ENCODE measurements at regions not wholly inside any gene's neighbourhood (a gene's known extent, or its start where the extent isn't known, plus 50 kb on each side); places are given as distances from the start of the nearest gene placed in this dataset.

- no peak for TF ChIP-seq CTCF (conservative IDR thresholded peaks at IDR 0.05; ENCODE audit: low read depth, low read length)
- H3K4me3 ChIP-seq (ENCODE audit: low read length) = no peak overlapping the region
- peak; percentile 60 for DNase-seq (ENCODE audit: low read depth)
Measured at GRCh38 chr6:128601060-128601459, 80.7 kb upstream of the PTPRK start.

GRCh38 chr6:128600397-128600951, 80.1 kb upstream of the PTPRK start:
- TF ChIP-seq CTCF (conservative IDR thresholded peaks at IDR 0.05; ENCODE audit: low read depth, low read length) = no peak
- peak; percentile 84 for DNase-seq (ENCODE audit: low read depth)
- no peak overlapping the region for H3K4me3 ChIP-seq (ENCODE audit: low read length)

DNA sequence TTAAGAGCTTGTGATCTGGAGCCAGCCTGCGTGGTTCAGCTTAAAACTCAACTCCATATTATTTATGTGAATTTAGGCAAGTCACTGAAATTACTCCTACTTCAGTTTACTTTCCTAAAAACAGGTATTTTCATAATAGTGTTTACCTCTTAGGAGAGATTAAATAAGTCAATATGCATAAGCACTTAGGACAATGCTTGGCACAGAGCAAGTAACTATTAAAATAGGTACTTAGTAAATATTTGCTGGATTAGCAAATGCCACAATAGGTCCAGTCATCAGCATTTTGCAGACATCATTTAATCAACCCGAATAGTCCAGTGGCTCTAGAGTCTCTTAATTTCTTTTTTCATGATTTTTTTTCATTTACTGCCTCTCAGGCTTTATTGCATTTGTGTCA, 78.6 kb upstream of the PTPRK start:
- TF ChIP-seq CTCF (conservative IDR thresholded peaks at IDR 0.05; ENCODE audit: low read depth, low read length) = no peak
- DNase-seq (ENCODE audit: low read depth) = peak; percentile 45
- no peak overlapping the region for H3K4me3 ChIP-seq (ENCODE audit: low read length)

- no peak for TF ChIP-seq CTCF (conservative IDR thresholded peaks at IDR 0.05; ENCODE audit: low read depth, low read length)
- no peak overlapping the region for H3K4me3 ChIP-seq (ENCODE audit: low read length)
- no peak for DNase-seq (ENCODE audit: low read depth)
Measured at GRCh38 chr6:128598571-128598970, 78.2 kb upstream of the PTPRK start.

DNA sequence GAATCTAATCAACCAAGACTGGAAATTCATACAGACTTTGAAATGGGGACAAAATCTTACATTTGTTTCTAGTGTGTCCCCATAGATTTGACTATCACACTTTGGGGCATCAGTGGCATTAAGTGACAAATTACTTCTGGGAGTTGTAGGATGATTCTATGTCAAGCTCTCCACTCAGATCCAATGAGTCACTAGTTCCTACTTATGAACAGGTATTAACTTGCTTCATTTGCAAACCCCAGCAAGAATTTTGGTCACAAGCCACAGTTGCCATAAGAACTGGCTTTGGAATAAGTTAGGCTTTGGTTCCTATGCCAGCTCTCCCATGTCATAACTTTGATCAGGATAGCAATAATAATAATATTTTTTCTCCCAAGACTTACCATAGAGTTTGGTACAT, 77.6 kb upstream of the PTPRK start:
- no peak overlapping the region for H3K4me3 ChIP-seq (ENCODE audit: low read length)
- peak; percentile 28 for DNase-seq (ENCODE audit: low read depth)
- TF ChIP-seq CTCF (conservative IDR thresholded peaks at IDR 0.05; ENCODE audit: low read depth, low read length) = no peak

- no peak for DNase-seq (ENCODE audit: low read depth)
- H3K4me3 ChIP-seq (ENCODE audit: low read length) = no peak overlapping the region
- no peak for TF ChIP-seq CTCF (conservative IDR thresholded peaks at IDR 0.05; ENCODE audit: low read depth, low read length)
Measured at GRCh38 chr6:128597004-128597403, 76.6 kb upstream of the PTPRK start.

GRCh38 chr6:128595544-128595943, 75.1 kb upstream of the PTPRK start:
- TF ChIP-seq CTCF (conservative IDR thresholded peaks at IDR 0.05; ENCODE audit: low read depth, low read length) = no peak
- H3K4me3 ChIP-seq (ENCODE audit: low read length) = no peak overlapping the region

More at GRCh38 chr6:128595544-128595943, 75.1 kb upstream of the PTPRK start:
- DNase-seq (ENCODE audit: low read depth) = no peak
